Fibroblast of mammary gland (primary cell): ENCODE measurements at regions not wholly inside any gene's neighbourhood (a gene's known extent, or its start where the extent isn't known, plus 50 kb on each side); places are given as distances from the start of the nearest gene placed in this dataset.

Source experiments
- DNase-seq: peaks from one replicate; pipeline ENCODE4 v3.0.0-alpha.2; 2010; ENCODE audit warnings: low read depth
- H3K4me3 ChIP-seq: 2 replicates; pipeline ENCODE4 v1.5.1; 2011; ENCODE audit warnings: low read depth, mild to moderate bottlenecking, low read length, moderate library complexity; ENCODE audit not compliant: control insufficient read depth
- TF ChIP-seq, protein P1 (sequence below): conservative IDR thresholded peaks from 2 replicates; pipeline ENCODE4 v1.5.1; 2011; ENCODE audit warnings: low read depth, low read length, inconsistent platforms; ENCODE audit not compliant: control insufficient read depth, insufficient read depth

DNA sequence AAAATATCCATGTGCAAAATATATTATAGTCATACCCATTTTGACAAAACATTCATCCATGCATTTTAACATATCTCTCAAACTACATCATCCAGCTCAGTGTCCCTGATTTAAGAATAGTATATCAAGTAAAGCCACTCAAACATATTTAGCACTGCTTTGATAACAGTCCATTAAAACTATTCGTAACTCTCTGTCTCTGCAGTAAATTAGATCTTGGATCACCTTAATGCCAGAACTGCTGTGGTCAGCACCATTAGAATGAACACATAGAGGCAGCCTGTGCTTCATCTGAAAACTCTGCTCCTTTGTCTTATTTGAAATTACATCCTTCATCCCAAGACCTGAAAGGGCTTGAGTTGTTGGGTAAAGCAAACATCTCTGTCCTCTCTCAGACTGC, 234.0 kb downstream of the MBD2 start:
- TF ChIP-seq, protein P1, sequence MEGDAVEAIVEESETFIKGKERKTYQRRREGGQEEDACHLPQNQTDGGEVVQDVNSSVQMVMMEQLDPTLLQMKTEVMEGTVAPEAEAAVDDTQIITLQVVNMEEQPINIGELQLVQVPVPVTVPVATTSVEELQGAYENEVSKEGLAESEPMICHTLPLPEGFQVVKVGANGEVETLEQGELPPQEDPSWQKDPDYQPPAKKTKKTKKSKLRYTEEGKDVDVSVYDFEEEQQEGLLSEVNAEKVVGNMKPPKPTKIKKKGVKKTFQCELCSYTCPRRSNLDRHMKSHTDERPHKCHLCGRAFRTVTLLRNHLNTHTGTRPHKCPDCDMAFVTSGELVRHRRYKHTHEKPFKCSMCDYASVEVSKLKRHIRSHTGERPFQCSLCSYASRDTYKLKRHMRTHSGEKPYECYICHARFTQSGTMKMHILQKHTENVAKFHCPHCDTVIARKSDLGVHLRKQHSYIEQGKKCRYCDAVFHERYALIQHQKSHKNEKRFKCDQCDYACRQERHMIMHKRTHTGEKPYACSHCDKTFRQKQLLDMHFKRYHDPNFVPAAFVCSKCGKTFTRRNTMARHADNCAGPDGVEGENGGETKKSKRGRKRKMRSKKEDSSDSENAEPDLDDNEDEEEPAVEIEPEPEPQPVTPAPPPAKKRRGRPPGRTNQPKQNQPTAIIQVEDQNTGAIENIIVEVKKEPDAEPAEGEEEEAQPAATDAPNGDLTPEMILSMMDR, result no peak
- H3K4me3 ChIP-seq, result no peak overlapping the region
- DNase-seq, result no peak

DNA sequence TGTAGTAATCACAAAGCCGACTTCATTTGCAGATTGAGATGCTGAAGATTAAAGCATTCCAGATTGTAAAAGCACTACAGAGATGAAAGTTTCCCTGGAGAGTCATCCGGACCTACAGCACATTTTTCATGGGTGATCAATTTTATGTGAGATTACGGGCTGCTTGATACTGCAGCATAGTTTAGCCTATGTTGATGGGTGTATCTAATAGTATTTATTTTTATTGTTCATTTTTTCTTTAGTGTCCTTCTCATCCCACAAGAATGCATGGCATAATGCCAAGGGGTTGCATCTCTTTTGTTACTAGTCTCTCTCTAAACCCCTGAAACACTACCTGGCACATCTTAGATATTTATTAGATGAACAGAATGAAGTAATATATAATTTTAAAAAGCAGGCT, 240.4 kb downstream of the MBD2 start:
- TF ChIP-seq, protein P1, result no peak
- DNase-seq, result peak; percentile 31
- no peak overlapping the region for H3K4me3 ChIP-seq

DNA sequence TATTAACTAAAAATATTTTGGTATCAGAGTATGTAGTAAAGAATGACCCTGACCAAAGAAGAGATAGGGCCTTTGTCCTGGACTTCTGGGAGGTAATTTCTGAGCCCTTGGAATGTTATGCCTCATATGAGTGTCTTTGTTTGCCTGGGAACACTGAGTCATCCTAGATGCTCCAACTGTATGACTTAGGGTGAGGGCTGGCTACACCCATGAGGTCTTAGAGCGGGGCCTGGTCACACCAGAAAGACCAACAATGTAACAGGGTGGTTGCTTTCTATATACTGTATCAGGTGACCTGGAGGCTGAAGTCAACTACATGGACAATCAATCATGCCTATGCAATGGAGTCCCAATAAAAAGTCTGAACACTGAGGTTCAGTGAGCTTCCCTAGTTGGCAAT, 253.1 kb downstream of the MBD2 start:
- H3K4me3 ChIP-seq, result no peak overlapping the region
- TF ChIP-seq, protein P1, result no peak
- no peak for DNase-seq

DNA sequence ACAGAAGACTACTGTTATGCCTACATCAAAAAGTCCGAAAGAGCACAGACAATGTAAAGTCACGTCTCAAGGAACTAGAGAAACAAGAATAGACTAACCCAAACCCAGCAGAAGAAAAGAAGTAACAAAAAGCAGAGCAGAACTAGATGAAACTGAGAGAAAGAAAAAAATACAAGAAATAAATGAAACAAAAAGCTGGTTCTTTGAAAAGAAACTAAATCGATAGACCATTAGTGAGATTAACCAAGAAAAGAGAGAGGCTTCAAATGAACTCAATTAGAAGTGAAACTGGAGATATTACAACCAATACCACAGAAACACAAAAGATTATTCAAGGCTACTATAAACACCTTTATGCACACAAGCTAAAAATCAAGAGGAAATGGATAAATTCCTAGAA, 271.8 kb downstream of the MBD2 start:
- no peak overlapping the region for H3K4me3 ChIP-seq
- TF ChIP-seq, protein P1, result no peak
- no peak for DNase-seq

DNA sequence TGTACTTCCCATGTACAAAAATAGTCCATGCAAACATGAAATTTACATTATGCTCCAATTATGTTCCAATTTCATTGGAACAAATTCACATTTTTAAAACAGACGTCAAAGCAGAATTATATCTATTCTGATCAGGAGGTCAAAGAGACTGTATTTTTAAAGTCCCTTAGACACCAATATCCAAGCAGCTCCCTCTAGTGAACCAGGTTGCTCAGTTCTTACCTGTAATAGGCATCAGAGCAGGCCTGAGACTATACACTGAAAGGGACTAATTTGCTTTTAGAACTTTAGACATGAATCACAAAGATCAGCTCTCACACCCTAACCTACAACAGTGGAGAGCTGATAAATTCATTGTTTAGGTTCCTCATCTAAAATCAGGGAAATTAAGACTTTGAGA, 273.9 kb downstream of the MBD2 start:
- TF ChIP-seq, protein P1, result no peak
- H3K4me3 ChIP-seq, result no peak overlapping the region
- no peak for DNase-seq

DNA sequence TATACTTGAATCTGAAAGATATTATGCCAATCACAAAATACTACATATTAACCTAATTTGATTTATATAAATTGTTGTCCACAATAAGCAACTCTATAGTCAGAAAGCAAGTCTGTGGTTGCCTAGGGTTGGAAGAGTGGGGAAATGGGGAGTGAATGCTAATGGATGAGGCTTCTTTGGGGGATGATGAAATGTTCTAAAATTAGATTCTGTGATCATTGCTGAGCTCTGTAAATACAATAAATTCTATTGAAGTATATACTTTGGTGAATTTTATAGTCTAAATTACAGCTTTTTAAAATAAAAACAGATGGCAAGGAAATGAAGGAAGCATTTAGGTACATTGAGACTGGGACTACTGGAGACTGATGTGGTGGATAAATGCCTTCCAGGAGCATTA, 275.5 kb downstream of the MBD2 start:
- TF ChIP-seq, protein P1, result no peak
- no peak for DNase-seq

DNA sequence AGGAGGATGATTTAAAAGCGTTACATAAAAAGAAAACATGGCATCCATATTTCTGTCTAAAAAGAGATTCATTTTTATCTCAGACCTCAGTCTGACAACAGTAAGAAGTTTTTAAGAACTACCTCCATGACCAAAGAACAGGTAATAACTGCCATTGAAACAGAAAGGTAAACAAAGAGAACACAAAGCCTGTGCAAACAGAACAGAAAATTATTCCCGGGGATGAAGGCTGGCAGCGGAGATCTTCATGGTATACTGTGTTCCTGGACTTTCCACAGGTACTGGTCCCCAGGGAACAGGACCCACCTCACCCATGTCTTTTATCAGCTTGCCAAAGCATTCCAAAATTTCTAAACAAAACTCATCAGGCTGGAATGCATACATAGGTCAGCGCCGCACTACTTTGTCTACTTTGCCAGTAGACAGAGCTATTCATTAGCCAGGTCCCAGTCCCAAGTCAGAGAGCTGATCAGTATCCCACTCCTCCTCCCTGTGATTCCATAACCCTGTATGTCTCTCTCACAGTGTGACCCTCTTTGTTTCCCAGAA, 277.3 kb downstream of the MBD2 start:
- no peak for DNase-seq
- no peak overlapping the region for H3K4me3 ChIP-seq
- TF ChIP-seq, protein P1, result no peak

More for the DNA sequence above, 275.5 kb downstream of the MBD2 start:
- no peak overlapping the region for H3K4me3 ChIP-seq
